A204.1 (cell line): ENCODE measurements at regions not wholly inside any gene's neighbourhood (a gene's known extent, or its start where the extent isn't known, plus 50 kb on each side); places are given as distances from the start of the nearest gene placed in this dataset.
"Not testable (repeated sequence)": the region's sequence is repeated elsewhere in the genome, so short reads cannot be mapped to it uniquely, and the experiment has no call there.

ENCODE experiments used
- FAIRE-seq: peaks from 2 replicates; lab custom pipeline; 2012; peaks lifted over from hg19 to GRCh38; lab: Jason Lieb, UNC

DNA sequence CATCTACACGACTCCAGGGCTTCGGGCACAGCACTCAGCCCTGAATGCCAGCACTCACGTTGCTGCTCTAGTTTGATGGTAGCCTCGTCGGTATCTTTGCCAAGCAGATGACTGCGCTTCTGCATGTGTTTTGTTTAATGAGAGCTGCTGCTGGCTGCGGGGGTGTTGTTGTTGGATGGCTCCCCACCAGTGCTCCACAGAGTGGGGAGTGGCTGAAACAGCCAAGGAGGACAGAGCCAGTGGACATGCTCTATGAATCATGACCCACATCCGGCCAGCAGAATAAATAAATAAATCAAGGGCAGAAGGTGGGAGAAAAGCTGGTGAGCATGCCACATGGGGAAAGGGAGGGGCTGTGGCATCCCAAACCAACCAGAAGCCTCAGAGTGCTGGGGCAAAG lies 131.2 kb upstream of the SOX11 start:
- FAIRE-seq, result no peak

DNA sequence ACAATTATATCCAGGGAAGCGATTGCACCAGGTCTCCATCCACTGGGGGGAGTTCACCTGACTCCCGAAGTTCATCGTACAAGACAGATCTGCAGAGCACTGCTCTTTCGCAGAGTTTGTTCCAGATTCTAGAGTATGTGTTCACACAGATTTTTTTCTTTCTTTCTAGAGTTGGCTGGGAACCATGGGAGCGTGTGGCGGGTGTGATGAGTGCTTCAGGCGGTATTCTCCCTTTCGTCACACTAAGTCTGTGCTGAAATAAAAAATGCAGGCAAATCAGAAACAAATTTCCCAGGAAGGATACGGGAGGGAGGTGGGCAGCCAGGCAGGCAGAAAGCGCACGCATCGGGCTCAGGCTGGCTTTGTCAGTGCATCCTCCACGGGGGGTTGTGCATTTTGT lies 129.8 kb upstream of the SOX11 start:
- no peak for FAIRE-seq

DNA sequence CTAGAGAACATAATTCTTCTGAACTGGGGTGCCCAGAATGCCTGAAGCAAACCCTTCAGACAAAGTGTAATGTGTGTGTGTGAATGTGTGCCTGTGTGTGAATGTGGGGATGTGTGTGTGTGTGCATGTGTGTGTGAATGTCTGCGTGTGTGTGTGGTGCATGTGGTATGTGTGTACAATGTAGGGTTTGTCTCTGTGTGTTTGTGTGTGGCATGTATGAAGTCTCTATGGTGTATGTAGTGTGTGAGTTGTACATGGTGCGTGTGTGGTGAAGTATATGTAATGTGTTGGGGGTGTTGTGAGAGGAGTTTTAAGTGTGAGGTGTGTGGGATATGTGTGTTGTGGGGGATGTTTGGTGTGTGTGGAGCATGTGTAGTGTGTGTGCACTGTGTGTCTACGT lies 129.3 kb upstream of the SOX11 start:
- no peak for FAIRE-seq

DNA sequence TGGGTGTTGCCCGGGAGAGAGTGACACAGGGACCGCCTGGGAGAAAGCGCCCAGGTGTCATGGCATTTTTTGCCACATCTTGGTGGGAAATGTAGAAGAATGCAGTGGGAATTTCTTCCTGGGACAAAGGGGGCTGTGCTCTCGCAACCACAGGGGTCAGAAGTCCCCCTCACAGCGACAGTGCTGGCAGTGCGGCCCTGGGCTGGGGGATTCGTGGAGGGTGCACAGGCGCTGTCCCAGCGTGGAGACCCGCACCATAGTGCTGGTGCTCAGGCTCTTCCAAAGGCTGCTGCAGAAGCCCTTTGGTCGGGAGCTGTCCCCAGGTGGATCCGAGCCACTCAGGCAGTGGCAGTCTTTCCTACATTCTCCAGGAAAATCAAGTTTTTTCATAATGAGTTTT lies 128.8 kb upstream of the SOX11 start:
- FAIRE-seq, result no peak

DNA sequence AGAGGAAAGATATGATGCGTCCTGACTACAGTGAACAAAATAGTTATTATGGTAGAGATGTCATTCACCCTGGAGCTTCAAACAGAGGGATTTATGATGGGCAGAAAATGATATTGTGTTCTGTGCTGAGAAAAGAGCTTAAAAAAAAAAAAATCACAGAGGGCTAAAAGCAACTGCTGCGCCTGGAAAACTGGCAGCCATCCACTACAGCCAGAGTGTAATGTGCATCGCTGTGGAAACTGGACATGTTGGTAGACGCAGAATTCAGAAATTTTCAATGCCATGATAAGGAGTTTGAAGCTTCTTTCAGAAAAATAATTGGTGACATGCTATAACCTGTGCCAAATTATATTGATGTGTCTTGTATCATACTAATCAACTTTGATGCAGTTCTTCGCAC lies 122.9 kb upstream of the SOX11 start:
- FAIRE-seq, result no peak

DNA sequence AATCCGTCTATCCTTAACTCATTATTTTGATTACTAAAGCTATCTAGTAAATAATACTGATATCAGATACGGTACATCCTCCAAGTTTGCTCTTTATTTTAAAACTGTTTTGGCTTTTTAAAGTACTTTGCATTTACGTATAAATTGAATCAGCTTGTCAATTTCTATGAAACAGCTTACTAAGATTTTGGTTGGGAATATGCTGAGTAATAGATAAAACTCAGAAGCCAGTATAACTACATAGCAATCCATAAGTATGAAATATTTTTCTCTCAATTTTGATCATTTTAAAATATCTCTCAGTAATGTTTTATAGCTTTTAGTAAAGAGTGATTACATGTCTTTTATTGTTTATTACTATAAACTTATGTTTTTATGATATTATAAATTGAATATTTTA lies 116.2 kb upstream of the SOX11 start:
- FAIRE-seq, result peak; percentile 6

DNA sequence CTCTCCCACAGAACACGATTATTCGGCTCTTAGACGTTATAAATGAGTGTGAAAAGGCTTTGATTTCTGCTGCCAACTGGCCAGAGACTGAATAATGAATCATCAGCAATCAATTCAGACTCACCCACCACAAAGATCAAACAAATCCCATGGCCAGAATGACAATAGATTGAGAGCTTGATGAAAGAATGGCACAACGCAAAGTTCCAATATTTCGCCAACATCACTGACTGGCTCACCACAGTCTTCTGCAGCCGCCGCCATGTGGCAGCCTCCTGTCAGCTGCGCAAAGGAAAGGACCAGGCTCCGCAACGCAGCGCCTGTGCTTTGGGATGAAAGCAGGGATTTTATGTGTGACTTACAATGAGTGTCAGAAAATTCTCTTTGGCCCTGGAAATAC lies 104.4 kb upstream of the SOX11 start:
- no peak for FAIRE-seq

DNA sequence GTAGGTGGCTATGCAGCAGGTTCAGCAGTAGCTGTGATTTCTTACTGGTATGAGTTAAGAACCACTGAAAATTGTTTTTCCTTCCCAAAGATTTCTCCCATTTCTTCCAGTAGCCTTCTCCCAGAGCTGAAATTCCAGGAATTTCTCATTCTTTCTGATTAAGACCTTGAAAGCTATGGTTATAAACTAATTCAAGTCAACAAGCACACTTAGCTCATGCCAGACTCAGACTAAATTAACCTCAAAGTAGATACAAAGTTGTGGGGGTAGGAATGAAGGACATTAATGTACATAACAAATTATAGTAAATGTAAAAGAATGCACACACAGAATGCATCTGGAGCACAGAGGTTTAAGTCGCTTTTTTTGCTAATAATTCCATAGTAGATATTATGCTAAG lies 103.6 kb upstream of the SOX11 start:
- FAIRE-seq, result no peak

DNA sequence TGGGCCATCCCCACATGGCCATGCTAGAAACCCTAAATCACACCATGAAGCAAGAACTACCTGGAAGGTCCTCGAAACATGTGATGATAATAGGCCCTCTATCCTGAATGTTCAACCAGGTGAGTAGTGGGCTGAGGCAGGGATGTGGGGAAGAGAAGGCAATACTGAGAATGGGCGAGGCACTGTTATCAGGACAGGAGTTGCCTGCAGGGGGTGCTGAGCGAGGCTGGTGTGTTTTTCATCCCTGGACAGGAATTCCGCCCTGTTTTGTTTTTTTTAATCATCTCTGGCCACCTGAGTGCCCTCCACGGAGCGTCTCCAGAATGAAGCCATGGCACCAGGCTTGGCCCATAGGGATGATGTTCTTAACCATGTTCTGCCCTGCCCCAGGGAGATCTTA lies 103.0 kb upstream of the SOX11 start:
- no peak for FAIRE-seq

DNA sequence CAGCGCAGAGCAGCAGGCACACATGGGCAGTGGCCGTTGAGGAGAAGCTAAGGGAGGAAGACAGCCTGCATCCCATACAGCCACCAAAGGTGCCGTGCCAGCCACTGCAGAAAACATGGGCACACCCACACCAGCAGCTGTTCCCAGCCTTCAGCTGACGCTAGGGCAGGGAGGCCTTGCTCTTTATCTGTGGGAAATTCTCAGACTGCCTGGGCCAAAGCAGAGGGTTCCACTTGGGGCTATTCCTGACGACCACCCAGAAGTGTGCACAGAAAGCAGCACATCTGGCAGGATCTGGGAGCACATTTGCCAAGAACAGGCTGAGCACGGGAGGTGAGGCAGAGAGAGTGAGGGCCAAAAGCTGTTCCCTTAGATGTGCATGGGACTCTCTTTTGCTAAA lies 101.3 kb upstream of the SOX11 start:
- no peak for FAIRE-seq

DNA sequence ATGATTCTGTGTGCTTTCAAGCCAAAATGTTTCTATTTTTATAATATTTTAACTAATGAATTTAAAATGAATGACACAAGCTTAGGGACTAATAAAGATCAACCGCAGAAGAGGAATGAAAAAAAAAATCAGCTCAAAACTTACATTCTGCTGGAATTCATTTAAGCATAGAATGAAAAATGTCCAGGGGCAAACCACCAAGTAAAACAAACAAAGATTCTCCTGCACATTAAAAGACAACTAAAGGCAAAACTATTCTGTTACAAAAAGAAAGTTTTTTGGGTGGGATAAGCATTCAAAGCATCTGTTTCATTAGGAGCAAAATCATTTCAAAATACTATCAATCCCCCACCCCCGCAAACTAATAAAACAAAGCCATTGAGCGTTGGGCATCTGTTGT lies 99.3 kb upstream of the SOX11 start:
- FAIRE-seq, result no peak

DNA sequence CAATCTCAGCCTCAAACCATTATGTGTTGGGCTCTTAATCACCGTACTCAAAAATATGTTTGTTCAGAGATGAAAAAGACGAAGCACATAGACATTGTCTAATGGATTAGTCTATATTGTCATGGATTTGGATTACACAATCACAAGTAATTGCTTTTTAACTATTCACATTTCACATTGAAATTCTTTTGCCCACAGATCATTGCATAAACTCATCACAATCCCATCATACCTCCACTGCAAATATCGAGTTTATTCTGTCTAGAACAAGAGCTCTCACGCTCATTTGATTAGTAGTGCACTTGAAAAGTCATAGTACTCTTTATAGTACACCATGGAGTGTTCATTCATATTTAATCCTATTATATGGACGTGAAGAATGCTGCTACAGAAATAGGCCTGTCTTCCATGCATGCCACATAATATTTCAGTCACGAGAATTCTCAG lies 97.9 kb upstream of the SOX11 start:
- no peak for FAIRE-seq

DNA sequence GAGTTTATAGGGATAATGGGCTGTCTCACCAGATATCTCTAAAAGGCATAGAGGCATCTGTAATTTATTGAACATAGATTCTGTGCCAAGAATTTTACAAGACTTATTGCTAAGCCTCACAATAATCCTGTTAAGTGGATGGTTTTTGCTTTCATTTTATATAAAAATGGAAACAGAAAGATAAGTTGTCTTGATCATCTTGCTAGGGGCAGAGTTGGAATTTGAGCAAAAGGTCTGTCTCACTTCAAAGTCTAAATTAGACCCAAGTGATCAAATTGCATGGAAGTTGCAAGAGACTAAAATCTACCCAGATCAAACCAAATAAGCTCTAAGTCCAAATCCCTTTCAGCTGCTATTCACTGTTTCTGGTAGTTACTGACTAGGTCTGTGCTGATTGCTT lies 95.3 kb upstream of the SOX11 start:
- no peak for FAIRE-seq

DNA sequence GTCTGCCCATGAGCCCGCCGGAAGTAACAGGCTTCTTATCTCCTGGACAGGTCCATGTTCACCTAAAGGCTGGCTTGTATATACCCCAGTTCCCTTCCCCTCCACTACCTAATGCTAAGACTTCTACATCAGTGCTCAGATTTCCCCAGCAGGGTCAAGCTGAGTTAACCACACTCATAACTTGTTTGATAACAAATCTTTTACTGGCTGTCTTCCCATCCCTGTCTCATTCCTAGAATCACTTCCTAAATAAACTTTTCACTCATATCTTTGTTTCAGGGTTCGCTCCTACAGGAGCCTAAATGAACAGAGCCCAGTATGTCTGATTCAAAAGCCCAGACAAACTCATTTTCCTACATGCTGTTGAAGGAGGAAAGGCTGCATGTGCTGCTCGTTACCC lies 94.0 kb upstream of the SOX11 start:
- no peak for FAIRE-seq

DNA sequence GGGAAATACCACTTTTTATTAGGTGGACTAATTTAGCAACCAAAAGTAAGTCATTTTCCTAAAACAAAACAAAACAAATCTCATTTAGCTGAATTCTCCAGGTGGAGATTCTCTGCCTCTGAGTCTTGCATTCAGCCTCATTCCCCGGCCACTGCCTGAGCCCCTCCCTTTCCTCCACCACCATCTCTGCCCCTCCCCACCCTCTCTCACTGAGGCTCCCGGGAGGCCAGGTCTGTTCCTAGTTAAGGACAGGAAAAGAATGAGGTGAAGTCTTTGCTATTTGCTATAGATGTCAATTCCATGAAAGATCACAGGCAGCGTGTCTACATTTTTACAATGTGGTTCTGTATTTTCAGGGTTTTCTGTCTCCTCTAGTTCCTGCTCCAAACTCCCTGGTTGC lies 83.0 kb upstream of the SOX11 start:
- FAIRE-seq, result no peak

DNA sequence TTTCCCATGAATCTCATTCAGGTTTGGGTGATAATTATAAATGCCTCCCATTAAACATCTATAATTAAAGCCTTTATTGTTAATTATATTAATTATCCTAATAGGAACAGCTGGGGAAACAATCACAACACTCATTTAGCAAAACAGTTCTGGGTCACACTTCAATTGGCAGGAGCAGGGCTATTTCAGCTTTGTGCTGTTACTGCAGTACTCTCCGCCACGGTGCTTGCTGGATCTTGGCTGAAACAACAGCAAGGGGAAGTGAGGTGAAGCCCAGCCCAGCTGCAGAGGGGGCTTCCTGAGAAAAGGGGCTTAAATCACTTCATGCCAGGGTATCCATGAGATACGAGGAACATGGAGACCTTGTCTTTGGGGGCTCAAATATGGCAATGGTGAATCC lies 79.5 kb upstream of the SOX11 start:
- no peak for FAIRE-seq

DNA sequence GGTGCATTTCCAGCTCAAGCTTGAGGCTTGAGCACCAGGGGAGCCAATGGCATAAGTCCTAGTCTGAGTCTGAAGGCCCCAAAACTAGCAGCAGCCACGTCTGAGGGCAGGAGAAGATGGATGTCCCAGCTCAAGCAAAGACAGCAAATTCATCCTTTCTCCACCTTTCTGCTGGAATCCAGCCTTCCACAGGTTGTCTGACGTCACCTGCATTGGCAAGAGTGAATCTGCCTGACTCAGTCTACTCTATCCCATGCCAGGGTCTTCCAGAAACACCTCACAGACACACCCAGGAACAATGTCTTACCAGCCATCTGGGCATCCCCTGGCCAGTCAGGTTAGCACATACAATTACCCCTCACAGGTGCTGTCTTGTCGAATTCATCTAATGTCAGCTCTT lies 76.2 kb upstream of the SOX11 start:
- FAIRE-seq, result no peak

DNA sequence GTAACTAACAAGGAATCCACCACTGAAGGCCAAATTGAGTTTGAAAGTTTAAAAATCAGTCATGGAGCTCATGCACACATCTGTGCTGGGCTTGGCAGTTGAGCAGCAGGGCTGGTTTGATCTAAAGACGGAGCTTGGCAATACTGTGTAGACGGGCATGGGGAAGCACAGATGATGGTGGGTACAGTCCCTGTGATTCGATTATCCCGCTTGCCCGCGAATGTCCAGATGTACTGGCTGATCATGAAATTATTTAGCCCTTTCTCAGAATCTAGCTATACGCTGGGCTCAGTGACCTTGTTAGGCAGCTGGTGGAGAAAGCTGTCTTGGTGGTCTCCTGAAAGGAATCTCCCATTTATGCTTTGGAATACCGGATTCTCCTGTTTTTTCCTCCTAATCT lies 74.8 kb upstream of the SOX11 start:
- no peak for FAIRE-seq

DNA sequence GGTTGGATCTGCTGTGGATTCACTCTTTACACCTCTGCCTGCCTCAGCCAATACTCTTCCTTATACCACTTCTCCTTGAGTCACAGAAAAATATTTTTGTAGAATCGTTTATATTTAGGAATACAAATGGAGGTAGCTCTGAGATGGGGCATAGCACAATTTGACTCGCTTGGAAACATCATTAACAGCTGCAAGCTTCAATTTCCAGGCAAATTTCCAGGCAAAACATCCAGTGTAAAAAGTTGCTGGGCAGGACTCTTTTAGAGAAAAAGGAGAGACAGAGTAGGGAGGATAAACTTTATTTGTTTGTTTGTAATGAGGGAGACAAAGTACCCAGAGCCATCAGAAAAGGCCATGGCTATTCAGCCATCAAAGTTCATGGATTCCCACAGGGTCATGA lies 74.4 kb upstream of the SOX11 start:
- no peak for FAIRE-seq

DNA sequence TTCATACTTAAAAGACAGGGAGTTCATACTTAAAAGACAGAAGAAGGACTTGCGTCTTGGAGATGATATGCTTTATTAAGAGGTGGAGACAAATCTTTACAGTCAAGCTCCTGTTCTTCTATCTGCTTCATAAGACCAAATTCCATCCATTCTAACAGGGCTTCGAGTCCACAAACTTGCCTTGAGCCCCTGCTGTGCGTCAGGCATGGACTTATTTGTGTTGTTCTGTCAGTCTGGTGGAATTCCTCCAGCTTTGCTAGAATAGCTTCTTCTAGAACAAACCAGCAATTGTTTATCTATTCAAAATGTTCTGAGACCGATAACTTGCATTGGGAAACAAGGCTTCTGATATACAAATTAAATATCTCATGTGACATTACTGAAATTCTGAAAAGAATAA lies 73.9 kb upstream of the SOX11 start:
- no peak for FAIRE-seq

DNA sequence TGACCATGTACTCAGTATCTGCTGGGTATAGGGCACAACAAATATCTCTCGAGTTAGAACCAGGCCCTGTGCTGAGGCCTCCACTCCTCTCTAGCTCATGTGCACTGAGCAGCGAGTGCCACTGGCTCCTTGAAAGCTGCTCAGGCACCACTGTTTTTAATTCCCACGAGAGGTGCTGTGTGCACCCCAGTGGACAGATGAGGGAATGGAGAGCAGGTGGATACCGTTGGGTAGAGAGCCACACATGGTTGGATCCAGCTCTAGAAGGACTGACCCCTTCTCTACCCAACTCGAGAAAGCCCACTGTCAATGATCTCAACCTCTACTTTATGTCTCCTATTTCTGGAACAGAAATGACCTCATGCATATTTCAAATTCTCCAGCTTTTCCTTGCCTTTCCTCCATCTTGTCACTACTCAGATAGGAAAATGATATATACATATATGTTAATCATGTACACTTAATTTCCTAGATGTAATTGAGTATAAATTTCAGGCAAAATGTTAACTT lies 66.6 kb upstream of the SOX11 start:
- not testable (repeated sequence) for FAIRE-seq

DNA sequence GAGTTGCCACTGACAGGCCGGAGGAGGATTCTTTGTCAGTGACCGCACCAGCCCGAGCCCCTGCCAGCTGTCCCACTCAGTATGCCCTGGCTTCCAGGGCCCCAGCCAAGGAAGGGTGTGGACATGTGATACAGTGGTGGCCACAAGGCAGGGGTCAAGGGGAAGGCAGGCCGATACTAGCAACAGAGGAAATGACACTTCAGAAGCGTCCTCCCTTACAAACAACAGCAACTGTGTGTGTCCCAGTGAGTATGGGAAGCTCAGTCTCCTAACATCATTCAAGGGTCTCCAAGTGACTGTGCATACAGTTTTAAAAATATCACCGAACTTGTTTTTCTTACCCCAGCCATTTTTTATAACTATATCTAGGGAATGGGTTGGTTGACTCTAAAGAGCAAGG lies 63.7 kb upstream of the SOX11 start:
- FAIRE-seq, result not testable (repeated sequence)

DNA sequence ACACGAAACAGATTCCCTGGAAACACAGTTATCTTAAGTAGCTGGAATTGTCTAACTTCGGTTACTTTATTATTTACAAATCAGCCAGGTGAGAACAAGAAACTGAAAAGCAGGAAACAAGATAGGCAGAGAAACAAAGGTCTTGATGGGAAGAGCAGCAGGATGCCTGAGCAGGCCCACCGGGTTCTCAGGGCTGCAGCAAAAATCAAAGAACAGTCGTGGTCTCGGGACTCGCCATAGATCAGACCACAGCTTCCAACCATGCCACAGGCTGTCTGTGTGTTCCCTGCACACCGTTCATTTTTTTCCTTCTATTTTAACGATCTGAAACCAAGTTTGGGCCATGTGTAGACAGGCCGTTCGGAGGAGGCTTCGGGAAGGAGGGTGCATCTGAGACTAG lies 62.7 kb upstream of the SOX11 start:
- not testable (repeated sequence) for FAIRE-seq

DNA sequence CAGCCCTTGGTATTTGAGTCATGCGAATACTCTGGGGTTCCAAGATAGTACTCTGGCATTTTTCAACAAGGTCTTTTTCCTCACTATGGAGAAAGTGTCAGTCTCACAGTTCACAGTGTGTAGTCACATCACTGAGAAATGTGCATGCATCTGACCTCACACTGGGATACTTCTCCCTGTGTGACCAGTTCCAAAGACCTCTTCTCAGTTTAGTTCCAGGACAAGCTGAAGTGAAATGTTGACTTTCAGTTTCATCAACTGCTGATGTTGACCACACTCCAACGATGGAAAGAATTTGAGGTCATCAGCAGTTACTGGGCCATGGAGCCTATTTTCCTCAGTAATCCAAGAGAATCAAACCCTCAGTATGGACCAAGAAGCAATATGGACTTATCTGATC lies 55.1 kb upstream of the SOX11 start:
- FAIRE-seq, result not testable (repeated sequence)
